Bronchial epithelial cell (primary cell): ENCODE measurements at regions not wholly inside any gene's neighbourhood (a gene's known extent, or its start where the extent isn't known, plus 50 kb on each side); places are given as distances from the start of the nearest gene placed in this dataset.

Source experiments
- DNase-seq: peaks from one replicate; pipeline ENCODE4 v3.0.0-alpha.2; 2010; ENCODE audit warnings: low read depth
- FAIRE-seq: peaks from 2 replicates; lab custom pipeline; 2011; peaks lifted over from hg19 to GRCh38; lab: Jason Lieb, UNC
- H3K27me3 ChIP-seq: 2 replicates; pipeline ENCODE4 v1.5.1; 2011; ENCODE audit warnings: low read length; ENCODE audit not compliant: control insufficient read depth, insufficient read depth
- H3K36me3 ChIP-seq: 2 replicates; pipeline ENCODE4 v1.5.1; 2011; ENCODE audit warnings: low read length; ENCODE audit not compliant: control insufficient read depth, insufficient read depth
- H3K4me3 ChIP-seq: 2 replicates; pipeline ENCODE4 v1.5.1; 2011; ENCODE audit warnings: mild to moderate bottlenecking, low read depth, low read length, control low read depth
- TF ChIP-seq, protein P1 (sequence below): IDR thresholded peaks from 2 replicates; pipeline ENCODE4 v1.5.1; 2011; ENCODE audit warnings: mild to moderate bottlenecking, moderate library complexity, low read length, control low read depth, inconsistent platforms; ENCODE audit not compliant: insufficient read depth, severe bottlenecking

DNA sequence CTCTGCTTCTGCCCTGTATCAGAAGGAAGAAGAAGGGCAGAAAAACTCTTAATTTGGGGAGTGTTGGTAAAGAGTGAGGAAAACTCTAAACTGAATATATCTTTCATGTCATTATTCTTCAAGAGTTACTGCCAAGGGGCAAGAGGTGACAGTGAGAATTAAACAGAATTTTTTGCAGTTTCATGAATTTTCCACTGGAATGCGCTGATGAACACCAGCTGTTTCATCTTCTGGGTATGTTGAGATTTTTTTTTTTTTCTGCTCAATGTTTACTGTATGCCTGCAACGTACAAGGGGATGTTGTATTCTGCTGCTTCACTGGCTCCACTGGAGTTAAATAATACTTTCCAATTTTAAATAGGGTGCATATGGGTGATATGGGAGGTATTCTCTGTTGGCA, 117.8 kb downstream of the FAM76B start:
- H3K4me3 ChIP-seq: no peak overlapping the region
- DNase-seq: no peak
- H3K36me3 ChIP-seq: no peaks in the 10 kb centered on the region
- no peaks in the 10 kb centered on the region for H3K27me3 ChIP-seq
- FAIRE-seq: no peak
- TF ChIP-seq, protein P1, sequence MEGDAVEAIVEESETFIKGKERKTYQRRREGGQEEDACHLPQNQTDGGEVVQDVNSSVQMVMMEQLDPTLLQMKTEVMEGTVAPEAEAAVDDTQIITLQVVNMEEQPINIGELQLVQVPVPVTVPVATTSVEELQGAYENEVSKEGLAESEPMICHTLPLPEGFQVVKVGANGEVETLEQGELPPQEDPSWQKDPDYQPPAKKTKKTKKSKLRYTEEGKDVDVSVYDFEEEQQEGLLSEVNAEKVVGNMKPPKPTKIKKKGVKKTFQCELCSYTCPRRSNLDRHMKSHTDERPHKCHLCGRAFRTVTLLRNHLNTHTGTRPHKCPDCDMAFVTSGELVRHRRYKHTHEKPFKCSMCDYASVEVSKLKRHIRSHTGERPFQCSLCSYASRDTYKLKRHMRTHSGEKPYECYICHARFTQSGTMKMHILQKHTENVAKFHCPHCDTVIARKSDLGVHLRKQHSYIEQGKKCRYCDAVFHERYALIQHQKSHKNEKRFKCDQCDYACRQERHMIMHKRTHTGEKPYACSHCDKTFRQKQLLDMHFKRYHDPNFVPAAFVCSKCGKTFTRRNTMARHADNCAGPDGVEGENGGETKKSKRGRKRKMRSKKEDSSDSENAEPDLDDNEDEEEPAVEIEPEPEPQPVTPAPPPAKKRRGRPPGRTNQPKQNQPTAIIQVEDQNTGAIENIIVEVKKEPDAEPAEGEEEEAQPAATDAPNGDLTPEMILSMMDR: no peak

DNA sequence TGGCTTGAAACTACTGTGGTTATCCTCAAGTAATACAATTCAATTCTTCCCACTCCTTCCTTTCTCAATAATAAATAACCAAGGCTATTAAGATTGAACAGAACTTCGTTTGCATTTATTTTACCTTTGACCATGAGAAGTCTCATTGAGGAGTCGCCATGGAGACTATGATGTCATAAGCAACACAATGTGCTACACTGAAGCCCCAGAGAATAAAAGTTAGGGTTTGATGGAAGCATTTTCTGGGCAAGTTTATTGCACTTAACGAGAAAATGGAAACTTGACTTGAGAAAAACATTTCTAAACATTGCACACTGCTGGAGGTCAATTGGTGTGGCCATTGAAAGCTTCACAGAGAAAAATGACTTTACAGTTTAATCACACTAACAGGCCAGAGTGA, 121.5 kb downstream of the FAM76B start:
- Histone ChIP-seq H3K36me3 (no peaks in the 10 kb centered on the region), H3K27me3 (no peaks in the 10 kb centered on the region), H3K4me3 (no peak overlapping the region)
- DNase-seq: no peak
- no peak for FAIRE-seq
- TF ChIP-seq, protein P1: no peak

DNA sequence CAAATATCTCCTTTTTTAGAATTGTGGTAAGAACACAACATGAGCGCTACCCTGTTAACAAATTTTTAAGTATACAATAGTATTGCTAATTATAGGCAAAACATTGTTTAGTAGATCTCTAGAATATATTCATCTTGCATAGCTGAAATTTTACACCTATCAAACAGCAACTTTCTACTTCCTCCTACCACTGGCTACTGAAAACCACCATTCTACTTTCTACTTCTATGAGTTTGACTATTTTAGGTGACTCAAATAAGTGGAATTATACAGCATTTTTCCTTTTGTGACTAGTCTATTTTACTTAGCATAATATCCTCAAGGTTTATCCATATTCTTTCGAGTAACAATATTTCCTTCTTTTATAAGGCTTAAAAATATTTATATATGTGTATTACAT, 128.4 kb downstream of the FAM76B start:
- H3K27me3 ChIP-seq: no peaks in the 10 kb centered on the region
- DNase-seq (no peak), FAIRE-seq (no peak)
- TF ChIP-seq, protein P1: no peak
- H3K4me3 ChIP-seq: no peak overlapping the region
- no peaks in the 10 kb centered on the region for H3K36me3 ChIP-seq

DNA sequence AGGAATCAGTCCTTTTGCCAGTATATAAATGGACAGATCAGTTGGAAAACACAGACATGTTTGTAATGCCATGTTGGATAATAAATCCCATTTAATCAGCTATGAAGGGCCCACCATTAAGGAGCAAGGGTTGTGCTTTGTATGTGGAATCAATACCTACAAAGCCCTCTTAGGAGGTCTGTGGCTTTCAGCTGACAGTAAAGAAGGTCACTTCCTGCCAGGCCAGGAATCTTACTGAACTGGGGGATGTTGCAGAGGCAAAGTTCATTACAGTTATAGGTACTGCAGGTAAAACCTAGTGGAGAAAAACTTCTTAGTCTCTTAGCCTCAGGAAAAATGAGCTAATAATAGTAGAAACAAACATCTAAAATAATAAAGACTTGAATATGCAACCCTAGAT, 129.5 kb downstream of the FAM76B start:
- TF ChIP-seq, protein P1: no peak
- H3K36me3 ChIP-seq: no peaks in the 10 kb centered on the region
- no peak overlapping the region for H3K4me3 ChIP-seq
- FAIRE-seq (no peak), DNase-seq (no peak)
- H3K27me3 ChIP-seq: no peaks in the 10 kb centered on the region

DNA sequence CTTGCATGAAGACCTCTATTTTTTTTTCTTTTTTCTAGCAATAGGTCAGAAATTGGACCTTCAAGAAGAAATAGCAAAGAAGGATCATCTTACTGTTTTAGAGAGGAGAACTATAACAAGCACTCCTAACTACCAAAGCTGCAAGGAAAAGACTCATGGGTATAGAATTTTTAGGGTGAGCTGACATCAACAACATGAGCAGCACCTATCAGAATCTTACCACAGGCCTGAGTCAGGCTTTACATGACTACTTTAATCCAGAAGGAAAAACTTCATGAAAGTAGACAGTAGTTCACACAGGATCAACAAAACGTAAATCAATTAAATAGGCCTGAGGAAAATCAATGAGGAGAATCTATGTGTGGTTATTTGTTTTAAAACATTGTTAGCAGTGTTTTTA, 130.5 kb downstream of the FAM76B start:
- peak; percentile 59 for DNase-seq
- no peak for FAIRE-seq
- H3K27me3 ChIP-seq: no peaks in the 10 kb centered on the region

DNA sequence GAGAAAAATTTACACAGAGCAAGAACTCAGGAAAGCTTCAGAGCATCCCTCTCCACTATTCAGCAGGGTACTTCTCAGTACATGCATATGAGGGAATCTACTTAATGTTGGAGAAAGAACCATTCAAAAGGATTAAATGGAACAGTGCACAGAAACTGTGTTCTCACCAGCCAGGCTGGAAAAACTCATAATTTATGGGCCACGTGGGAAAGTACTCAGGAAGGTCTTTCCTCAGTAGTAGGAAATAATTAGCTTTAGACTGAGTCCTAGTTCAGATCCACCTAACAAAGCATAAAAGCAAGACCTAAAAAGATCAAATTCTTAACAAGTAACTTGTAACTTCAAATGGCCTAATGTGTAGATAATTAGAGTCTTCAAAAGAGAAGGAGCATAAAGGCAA, 134.0 kb downstream of the FAM76B start:
- Histone ChIP-seq H3K36me3 (no peaks in the 10 kb centered on the region), H3K27me3 (no peaks in the 10 kb centered on the region), H3K4me3 (no peak overlapping the region)
- no peak for DNase-seq
- TF ChIP-seq, protein P1: no peak
- no peak for FAIRE-seq

More for the DNA sequence above, 130.5 kb downstream of the FAM76B start:
- TF ChIP-seq, protein P1: no peak
- no peak overlapping the region for H3K4me3 ChIP-seq
- H3K36me3 ChIP-seq: no peaks in the 10 kb centered on the region
